ENCODE measurements at regions not wholly inside any gene's neighbourhood (a gene's known extent, or its start where the extent isn't known, plus 50 kb on each side); places are given as distances from the start of the nearest gene placed in this dataset.

DNA sequence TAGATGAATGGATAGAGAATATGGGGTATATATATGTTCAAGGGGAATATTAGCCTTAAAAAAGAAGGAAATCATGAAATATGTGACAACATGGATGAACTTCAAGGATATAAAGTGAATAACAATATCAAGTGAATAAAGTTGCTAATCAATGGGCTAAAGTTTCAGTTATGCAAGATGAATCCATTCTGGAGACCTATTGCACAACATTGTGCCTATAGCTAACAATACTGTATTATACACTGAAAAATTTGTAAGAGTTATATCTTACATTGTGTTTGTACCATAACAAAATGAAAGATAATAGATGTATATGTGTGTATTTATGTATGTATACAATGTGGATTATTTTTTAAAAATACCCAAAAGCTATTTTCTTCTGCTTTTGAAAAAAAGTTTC is 96.3 kb upstream of the DPYD start:
- DNase-seq: no peak
- TF ChIP-seq RCOR1 (IDR thresholded peaks at IDR 0.05; ENCODE audit: low read length): no peak
- TF ChIP-seq, protein P1, sequence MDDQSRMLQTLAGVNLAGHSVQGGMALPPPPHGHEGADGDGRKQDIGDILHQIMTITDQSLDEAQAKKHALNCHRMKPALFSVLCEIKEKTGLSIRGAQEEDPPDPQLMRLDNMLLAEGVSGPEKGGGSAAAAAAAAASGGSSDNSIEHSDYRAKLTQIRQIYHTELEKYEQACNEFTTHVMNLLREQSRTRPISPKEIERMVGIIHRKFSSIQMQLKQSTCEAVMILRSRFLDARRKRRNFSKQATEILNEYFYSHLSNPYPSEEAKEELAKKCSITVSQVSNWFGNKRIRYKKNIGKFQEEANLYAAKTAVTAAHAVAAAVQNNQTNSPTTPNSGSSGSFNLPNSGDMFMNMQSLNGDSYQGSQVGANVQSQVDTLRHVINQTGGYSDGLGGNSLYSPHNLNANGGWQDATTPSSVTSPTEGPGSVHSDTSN (IDR thresholded peaks at IDR 0.05): no peak
- no peak for TF ChIP-seq NRF1 (IDR thresholded peaks at IDR 0.05; ENCODE audit: low read depth, low read length)
- TF ChIP-seq YY1 (IDR thresholded peaks at IDR 0.05; ENCODE audit: low read depth): no peak
- TF ChIP-seq, protein P2, sequence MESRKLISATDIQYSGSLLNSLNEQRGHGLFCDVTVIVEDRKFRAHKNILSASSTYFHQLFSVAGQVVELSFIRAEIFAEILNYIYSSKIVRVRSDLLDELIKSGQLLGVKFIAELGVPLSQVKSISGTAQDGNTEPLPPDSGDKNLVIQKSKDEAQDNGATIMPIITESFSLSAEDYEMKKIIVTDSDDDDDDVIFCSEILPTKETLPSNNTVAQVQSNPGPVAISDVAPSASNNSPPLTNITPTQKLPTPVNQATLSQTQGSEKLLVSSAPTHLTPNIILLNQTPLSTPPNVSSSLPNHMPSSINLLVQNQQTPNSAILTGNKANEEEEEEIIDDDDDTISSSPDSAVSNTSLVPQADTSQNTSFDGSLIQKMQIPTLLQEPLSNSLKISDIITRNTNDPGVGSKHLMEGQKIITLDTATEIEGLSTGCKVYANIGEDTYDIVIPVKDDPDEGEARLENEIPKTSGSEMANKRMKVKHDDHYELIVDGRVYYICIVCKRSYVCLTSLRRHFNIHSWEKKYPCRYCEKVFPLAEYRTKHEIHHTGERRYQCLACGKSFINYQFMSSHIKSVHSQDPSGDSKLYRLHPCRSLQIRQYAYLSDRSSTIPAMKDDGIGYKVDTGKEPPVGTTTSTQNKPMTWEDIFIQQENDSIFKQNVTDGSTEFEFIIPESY (IDR thresholded peaks at IDR 0.05; ENCODE audit: borderline replicate concordance, low read depth): no peak
- TF ChIP-seq RXRA (IDR thresholded peaks at IDR 0.05; ENCODE audit: borderline replicate concordance, low read depth): no peak
- no peak for TF ChIP-seq SIN3A (IDR thresholded peaks at IDR 0.05; ENCODE audit: borderline replicate concordance, low read depth, low read length)
- no peak for TF ChIP-seq EP300 (IDR thresholded peaks at IDR 0.05; ENCODE audit: borderline replicate concordance in 1 of 2, low read depth in 1 of 2, low read length in 1 of 2)
- no peak for TF ChIP-seq EZH2phosphoT487 (IDR thresholded peaks at IDR 0.05; ENCODE audit: borderline replicate concordance, low read depth)
- TF ChIP-seq, protein P3, sequence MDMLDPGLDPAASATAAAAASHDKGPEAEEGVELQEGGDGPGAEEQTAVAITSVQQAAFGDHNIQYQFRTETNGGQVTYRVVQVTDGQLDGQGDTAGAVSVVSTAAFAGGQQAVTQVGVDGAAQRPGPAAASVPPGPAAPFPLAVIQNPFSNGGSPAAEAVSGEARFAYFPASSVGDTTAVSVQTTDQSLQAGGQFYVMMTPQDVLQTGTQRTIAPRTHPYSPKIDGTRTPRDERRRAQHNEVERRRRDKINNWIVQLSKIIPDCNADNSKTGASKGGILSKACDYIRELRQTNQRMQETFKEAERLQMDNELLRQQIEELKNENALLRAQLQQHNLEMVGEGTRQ (IDR thresholded peaks at IDR 0.05; ENCODE audit: borderline replicate concordance, low read depth, low read length): no peak
- TF ChIP-seq FOXJ3 (CRISPR knock-in tag; IDR thresholded peaks at IDR 0.05): no peak
- TF ChIP-seq TCF12 (IDR thresholded peaks at IDR 0.05): no peak
- H3F3A ChIP-seq (replicated peaks; ENCODE audit: insufficient read depth): peaks cover 4% of the 10 kb centered on the region
- H3K79me2 ChIP-seq (ENCODE audit: insufficient read depth): peaks cover 33% of the 10 kb centered on the region
- no peak overlapping the region for H2AFZ ChIP-seq (ENCODE audit: low read depth)
- H3K27me3 ChIP-seq (ENCODE audit: insufficient read depth): no peaks in the 10 kb centered on the region
- H4K20me1 ChIP-seq (ENCODE audit: insufficient read depth): no peaks in the 10 kb centered on the region
- no peaks in the 10 kb centered on the region; the same call in 1 of the 2 replicates for H3K9me2 ChIP-seq
- H3K4me3 ChIP-seq (ENCODE audit: low read depth in 2 of 2, low read length in 1 of 2): no peak overlapping the region
- no peak overlapping the region for H3K9ac ChIP-seq
- ChIA-PET POLR2A (no interaction called here), CTCF (interaction anchor here (1.0 kb wide), 1 partner anchor 10 kb away, joined by 3 read pairs; no protein-coding TSS in a partner anchor)
- no peak overlapping the region for H3K4me2 ChIP-seq
- H3K9me3 ChIP-seq: no peaks in the 10 kb centered on the region
- H3K27ac ChIP-seq (ENCODE audit: low read depth in 2 of 2, low read length in 1 of 2): no peak overlapping the region
- H3K36me3 ChIP-seq (replicated peaks in 1 of 2; ENCODE audit: control insufficient read depth in 1 of 2, insufficient read depth in 2 of 2, low read length in 1 of 2): peaks cover 7 to 28% of the 10 kb centered on the region in 2 experiments
- no peaks in the 10 kb centered on the region for H3K4me1 ChIP-seq (ENCODE audit: control insufficient read depth in 1 of 2, insufficient read depth in 2 of 2, low read depth in 1 of 2, low read length in 1 of 2)

DNA sequence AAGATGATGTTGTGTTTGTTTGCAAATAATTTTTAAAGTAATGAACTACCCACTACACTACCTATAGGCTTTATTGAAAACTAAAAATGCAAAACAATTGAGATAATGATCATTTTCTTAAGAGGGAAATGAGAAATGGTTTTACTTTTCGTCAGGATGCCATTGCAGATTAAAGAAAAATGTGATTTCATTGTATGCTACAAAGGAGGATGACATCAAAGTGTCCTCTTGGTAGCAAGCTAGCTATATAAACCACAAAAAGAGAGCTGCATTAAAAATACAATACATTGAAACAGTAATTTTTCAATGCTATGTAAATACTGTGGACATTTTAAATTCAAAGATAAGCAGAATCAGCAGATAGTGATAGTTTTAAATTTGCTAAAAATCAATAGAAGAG is 87.5 kb upstream of the DPYD start:
- Histone ChIP-seq H3K9me3 (no peaks in the 10 kb centered on the region), H3K4me1 (ENCODE audit: control insufficient read depth in 1 of 2, insufficient read depth in 2 of 2, low read depth in 1 of 2, low read length in 1 of 2) (peaks cover 0 to 64% of the 10 kb centered on the region in 2 experiments; a peak in 2 of 4 replicates), H3K4me2 (peak overlapping the region; percentile 57), H3K27ac (ENCODE audit: low read depth in 2 of 2, low read length in 1 of 2) (peak overlapping the region; percentile 11 to 76; a peak in 3 of 4 replicates), H3K27me3 (ENCODE audit: insufficient read depth) (no peaks in the 10 kb centered on the region), H2AFZ (ENCODE audit: low read depth) (no peak overlapping the region), H4K20me1 (ENCODE audit: insufficient read depth) (no peaks in the 10 kb centered on the region), H3K4me3 (ENCODE audit: low read depth in 2 of 2, low read length in 1 of 2) (peak overlapping the region in 1 of 2 experiments; percentile 1; a peak in 1 of 4 replicates), H3K9ac (peak overlapping the region; percentile 1; the same call in 1 of the 2 replicates), H3K9me2 (no peaks in the 10 kb centered on the region), H3K36me3 (replicated peaks in 1 of 2; ENCODE audit: control insufficient read depth in 1 of 2, insufficient read depth in 2 of 2, low read length in 1 of 2) (peaks cover 0 to 2% of the 10 kb centered on the region in 2 experiments), H3F3A (replicated peaks; ENCODE audit: insufficient read depth) (peaks cover 40% of the 10 kb centered on the region), H3K79me2 (ENCODE audit: insufficient read depth) (peaks cover 75% of the 10 kb centered on the region)
- DNase-seq: no peak
- ChIA-PET POLR2A (interaction anchor here (0.7 kb wide), 1 partner anchor 376 kb away, joined by 3 read pairs; no protein-coding TSS in a partner anchor), CTCF (interaction anchor here (0.7 to 1.3 kb wide), 2 partner anchors 12 to 690 kb away, joined by 3 to 4 read pairs; no protein-coding TSS in a partner anchor)
- WGBS (ENCODE audit: low lambda C conversion rate): 25% methylated on average over 1 of the region's 1 CpG
- no peak for TF ChIP-seq RXRA (IDR thresholded peaks at IDR 0.05; ENCODE audit: borderline replicate concordance, low read depth)
- TF ChIP-seq, protein P4, sequence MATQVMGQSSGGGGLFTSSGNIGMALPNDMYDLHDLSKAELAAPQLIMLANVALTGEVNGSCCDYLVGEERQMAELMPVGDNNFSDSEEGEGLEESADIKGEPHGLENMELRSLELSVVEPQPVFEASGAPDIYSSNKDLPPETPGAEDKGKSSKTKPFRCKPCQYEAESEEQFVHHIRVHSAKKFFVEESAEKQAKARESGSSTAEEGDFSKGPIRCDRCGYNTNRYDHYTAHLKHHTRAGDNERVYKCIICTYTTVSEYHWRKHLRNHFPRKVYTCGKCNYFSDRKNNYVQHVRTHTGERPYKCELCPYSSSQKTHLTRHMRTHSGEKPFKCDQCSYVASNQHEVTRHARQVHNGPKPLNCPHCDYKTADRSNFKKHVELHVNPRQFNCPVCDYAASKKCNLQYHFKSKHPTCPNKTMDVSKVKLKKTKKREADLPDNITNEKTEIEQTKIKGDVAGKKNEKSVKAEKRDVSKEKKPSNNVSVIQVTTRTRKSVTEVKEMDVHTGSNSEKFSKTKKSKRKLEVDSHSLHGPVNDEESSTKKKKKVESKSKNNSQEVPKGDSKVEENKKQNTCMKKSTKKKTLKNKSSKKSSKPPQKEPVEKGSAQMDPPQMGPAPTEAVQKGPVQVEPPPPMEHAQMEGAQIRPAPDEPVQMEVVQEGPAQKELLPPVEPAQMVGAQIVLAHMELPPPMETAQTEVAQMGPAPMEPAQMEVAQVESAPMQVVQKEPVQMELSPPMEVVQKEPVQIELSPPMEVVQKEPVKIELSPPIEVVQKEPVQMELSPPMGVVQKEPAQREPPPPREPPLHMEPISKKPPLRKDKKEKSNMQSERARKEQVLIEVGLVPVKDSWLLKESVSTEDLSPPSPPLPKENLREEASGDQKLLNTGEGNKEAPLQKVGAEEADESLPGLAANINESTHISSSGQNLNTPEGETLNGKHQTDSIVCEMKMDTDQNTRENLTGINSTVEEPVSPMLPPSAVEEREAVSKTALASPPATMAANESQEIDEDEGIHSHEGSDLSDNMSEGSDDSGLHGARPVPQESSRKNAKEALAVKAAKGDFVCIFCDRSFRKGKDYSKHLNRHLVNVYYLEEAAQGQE (IDR thresholded peaks at IDR 0.05; ENCODE audit: low read depth, low read length): no peak
- no peak for TF ChIP-seq RFX5 (IDR thresholded peaks at IDR 0.05; ENCODE audit: low read length)
- TF ChIP-seq MEF2A (IDR thresholded peaks at IDR 0.05; ENCODE audit: borderline replicate concordance, low read depth): no peak
- no peak for TF ChIP-seq GATA2 (CRISPR knock-in tag; IDR thresholded peaks at IDR 0.05)
- TF ChIP-seq SIN3A (IDR thresholded peaks at IDR 0.05; ENCODE audit: borderline replicate concordance, low read depth, low read length): no peak
- TF ChIP-seq TCF12 (IDR thresholded peaks at IDR 0.05): no peak
- no peak for TF ChIP-seq NFIC (IDR thresholded peaks at IDR 0.05; ENCODE audit: borderline replicate concordance)
- no peak for TF ChIP-seq POLR2AphosphoS5 (IDR thresholded peaks at IDR 0.05; ENCODE audit: low read depth, low read length)
- TF ChIP-seq MXI1 (IDR thresholded peaks at IDR 0.05; ENCODE audit: low read depth, low read length): no peak
- TF ChIP-seq TAF1 (IDR thresholded peaks at IDR 0.05; ENCODE audit: borderline replicate concordance, low read depth, low read length): no peak
- no peak for TF ChIP-seq EP300 (IDR thresholded peaks at IDR 0.05; ENCODE audit: borderline replicate concordance in 1 of 2, low read depth in 1 of 2, low read length in 1 of 2)
- no peak for TF ChIP-seq GABPA (IDR thresholded peaks at IDR 0.05; ENCODE audit: low read depth)
